Transverse colon (tissue), 4 donors: ENCODE measurements at regions not wholly inside any gene's neighbourhood (a gene's known extent, or its start where the extent isn't known, plus 50 kb on each side); places are given as distances from the start of the nearest gene placed in this dataset.
A peak's percentile ranks its signal among the peaks of the same experiment; 100 is the strongest.

ENCODE experiments used
- DNase-seq: peaks from one replicate; pipeline ENCODE4 v3.0.0-alpha.2; 2019
- H3K27ac ChIP-seq, 4 donors: fragments of 200-600 bp; sonication (generic); 2 replicates each; pipeline ENCODE4 v1.5.1; 2016 to 2018; ENCODE audit warnings: inconsistent platforms in 4 of 4
- H3K27me3 ChIP-seq: fragments of 200-600 bp; sonication (generic); 2 replicates; pipeline ENCODE4 v1.5.1; 2017; ENCODE audit warnings: inconsistent platforms
- H3K36me3 ChIP-seq, 4 donors: fragments of 200-600 bp; sonication (generic); 2 replicates each; pipeline ENCODE4 v1.5.1; 2017 to 2019; ENCODE audit warnings: inconsistent platforms in 4 of 4
- H3K4me1 ChIP-seq, 4 donors: fragments of 200-600 bp; sonication (generic); 2 replicates each; pipeline ENCODE4 v1.5.1; 2017 to 2020; ENCODE audit warnings: inconsistent platforms in 4 of 4
- H3K4me3 ChIP-seq, 4 donors: fragments of 200-600 bp; sonication (generic); 1 replicate in 1 of 4; 2 replicates in 3 of 4; pipeline versions ENCODE4 v1.5.1 to v1.6.1; 2017 to 2019; ENCODE audit warnings: inconsistent platforms in 4 of 4
- H3K9me3 ChIP-seq, 2 donors: fragments of 200-600 bp; sonication (generic); 2 replicates each; pipeline ENCODE4 v1.5.1; 2017 to 2019; ENCODE audit warnings: inconsistent platforms in 2 of 2
- CTCF ChIP-seq, 5 experiments: fragments of 200-600 bp in 3 of 5; fragments of 450-650 bp in 2 of 5; sonication (generic) in 3 of 5; IDR thresholded peaks; 1 replicate in 2 of 5; 2 replicates in 3 of 5; pipeline ENCODE4 v1.5.1; 2016 to 2017; ENCODE audit warnings: antibody characterized with exemption in 5 of 5, inconsistent platforms in 3 of 5, mild to moderate bottlenecking in 2 of 5, moderate library complexity in 1 of 5
- EP300 ChIP-seq: sonication (generic); formaldehyde crosslinking; IDR thresholded peaks from one replicate; pipeline ENCODE4 v1.6.1; 2017; ENCODE audit warnings: antibody characterized with exemption, low read depth
- POLR2A ChIP-seq: fragments of 450-650 bp; IDR thresholded peaks from one replicate; pipeline ENCODE4 v1.6.1; 2016; ENCODE audit warnings: antibody characterized with exemption, mild to moderate bottlenecking, moderate library complexity
- POLR2AphosphoS5 ChIP-seq, 3 donors: sonication (generic); formaldehyde crosslinking; IDR thresholded peaks; one replicate each; pipeline ENCODE4 v1.6.1; 2016; ENCODE audit warnings: antibody characterized with exemption in 3 of 3
- WGBS, 2 donors: methylation state at CpG; one replicate each; pipeline ENCODE4 v1.1.5; 2018; ENCODE audit warnings: low coverage in 1 of 2; 5-methylcytosine and 5-hydroxymethylcytosine counted together
- in situ Hi-C, 4 donors: fragments of 200-750 bp; cut with MboI; loops; one replicate each; pipeline versions ENCODE4 v1.15.0 to v1.15.1; 2017; ENCODE audit warnings: low sequenced_read_pairs in 3 of 4, low pct_ligation_motif_present in 1 of 4, low pct_unique_long_range_greater_than_20kb in 1 of 4
- intact Hi-C: fragments of 100-400 bp; cut with DNase I; formaldehyde crosslinking; loops from one replicate; pipeline ENCODE4 v1.15.1; 2023; ENCODE audit warnings: low total_unique reads

GRCh38 chr2:18123577-18123976 lies 245.1 kb downstream of the KCNS3 start:
- no peak for DNase-seq
- Histone ChIP-seq H3K36me3 (no peaks in the 10 kb centered on the region), H3K4me3 (no peak overlapping the region), H3K4me1 (no peaks in the 10 kb centered on the region), H3K27ac (no peak overlapping the region), H3K27me3 (no peaks in the 10 kb centered on the region), H3K9me3 (no peaks in the 10 kb centered on the region)
- intact Hi-C loops = no loop called here
- TF ChIP-seq POLR2AphosphoS5 (IDR thresholded peaks at IDR 0.05) (no peak), EP300 (no peak), CTCF (IDR thresholded peaks at IDR 0.05) (no peak), POLR2A (no peak)
- in situ Hi-C loops = no loop called here
- 49 to 83% methylated on average over 3 of the region's 3 CpGs for WGBS, 2 donors

DNA sequence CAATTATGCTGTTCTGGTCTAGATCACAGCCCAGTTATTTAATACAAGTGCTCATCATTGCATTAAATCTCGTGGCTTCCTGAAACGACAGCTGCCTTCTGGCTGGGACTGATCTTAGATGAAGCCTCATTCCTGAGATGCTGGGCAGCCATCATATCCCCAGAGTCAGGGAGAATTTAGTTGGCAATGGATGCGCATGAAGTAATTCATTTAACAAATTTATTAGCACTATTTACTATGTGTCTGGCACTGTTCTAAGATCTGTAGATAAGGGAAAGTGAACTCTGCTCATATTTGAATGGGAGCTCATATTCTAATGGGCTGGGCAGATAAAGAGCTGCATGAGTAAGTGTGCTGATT lies 244.7 kb downstream of the KCNS3 start:
- Histone ChIP-seq H3K27me3 (no peaks in the 10 kb centered on the region), H3K4me3 (no peak overlapping the region), H3K27ac (no peak overlapping the region), H3K9me3 (no peaks in the 10 kb centered on the region), H3K4me1 (no peaks in the 10 kb centered on the region), H3K36me3 (no peaks in the 10 kb centered on the region)
- intact Hi-C loops (no loop called here), in situ Hi-C loops (no loop called here)
- no peak for TF ChIP-seq POLR2A
- no peak for TF ChIP-seq EP300
- TF ChIP-seq POLR2AphosphoS5 (IDR thresholded peaks at IDR 0.05) = no peak
- no peak for TF ChIP-seq CTCF (IDR thresholded peaks at IDR 0.05)
- 34 to 57% methylated on average over 3 of the region's 3 CpGs for WGBS, 2 donors
- no peak for DNase-seq

DNA sequence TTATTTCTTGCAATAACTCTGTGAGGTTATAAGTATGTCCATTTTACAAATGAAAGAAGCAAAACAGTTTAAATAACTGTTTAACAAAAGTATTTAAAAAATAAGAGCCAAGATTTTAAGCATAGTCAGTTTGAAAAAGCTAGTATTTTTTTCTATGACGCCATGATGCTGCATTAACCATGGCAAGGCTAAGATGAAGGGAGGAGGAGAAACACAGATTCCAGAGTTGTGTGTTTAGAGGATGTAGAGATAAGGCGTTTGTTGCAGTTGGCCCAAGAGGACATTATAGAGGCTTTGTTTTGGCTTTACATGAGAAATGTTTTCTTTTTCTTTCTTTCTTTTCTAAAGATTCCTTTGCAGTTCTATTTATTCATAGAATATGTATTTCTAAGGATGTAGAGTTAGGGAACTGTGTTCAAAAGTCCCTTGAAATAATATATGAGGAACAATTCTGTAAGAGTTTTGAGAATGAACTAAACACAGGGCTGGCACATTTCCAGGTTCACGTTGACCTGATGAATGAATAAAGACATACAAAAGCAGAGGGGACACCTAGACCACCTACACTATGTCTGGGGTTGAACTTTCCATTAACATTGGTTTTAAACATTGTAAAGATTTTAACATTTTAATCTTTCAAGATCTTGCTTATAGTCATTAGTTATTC lies 244.2 kb downstream of the KCNS3 start:
- Histone ChIP-seq H3K9me3 (no peaks in the 10 kb centered on the region), H3K4me3 (no peak overlapping the region), H3K4me1 (no peaks in the 10 kb centered on the region), H3K36me3 (no peaks in the 10 kb centered on the region), H3K27ac (no peak overlapping the region), H3K27me3 (no peaks in the 10 kb centered on the region)
- intact Hi-C loops = no loop called here
- in situ Hi-C loops = no loop called here
- no peak for TF ChIP-seq POLR2AphosphoS5 (IDR thresholded peaks at IDR 0.05)
- no peak for TF ChIP-seq EP300
- no peak for TF ChIP-seq CTCF (IDR thresholded peaks at IDR 0.05)
- no peak for TF ChIP-seq POLR2A
- no peak for DNase-seq
- 39 to 41% methylated on average over 3 of the region's 3 CpGs for WGBS, 2 donors

DNA sequence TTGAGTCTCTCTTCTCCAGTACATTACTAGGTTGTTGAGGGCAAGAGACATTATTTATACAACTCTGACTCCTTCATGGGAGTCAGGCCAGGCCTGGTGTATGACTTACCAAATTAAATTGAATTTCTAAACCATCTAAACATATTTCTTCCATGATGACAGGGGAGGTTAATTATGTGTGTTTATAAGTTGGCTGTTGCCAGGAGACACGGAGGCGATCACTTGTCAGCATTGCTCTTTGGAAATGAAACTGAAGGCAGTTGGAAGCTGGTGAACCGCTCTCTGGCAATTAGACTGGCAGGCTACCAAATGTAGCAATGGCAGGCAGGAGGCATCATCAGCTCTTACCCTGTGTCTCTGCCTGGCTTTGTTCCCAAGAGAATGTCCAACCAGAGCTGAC lies 241.4 kb downstream of the KCNS3 start:
- no peaks in the 10 kb centered on the region for H3K9me3 ChIP-seq
- no peaks in the 10 kb centered on the region for H3K36me3 ChIP-seq
- no peaks in the 10 kb centered on the region for H3K27me3 ChIP-seq
- peak overlapping the region in 2 of 4 donors; percentile 22 to 52 for H3K27ac ChIP-seq
- no peak overlapping the region for H3K4me3 ChIP-seq
- no peaks in the 10 kb centered on the region for H3K4me1 ChIP-seq
- intact Hi-C loops (no loop called here), in situ Hi-C loops (no loop called here)
- no peak for DNase-seq
- WGBS, 2 donors = 33 to 50% methylated on average over 2 to 3 of the region's 3 CpGs
- no peak for TF ChIP-seq EP300
- TF ChIP-seq POLR2AphosphoS5 (IDR thresholded peaks at IDR 0.05) = peak in 1 of 3 donors; percentile 24

GRCh38 chr2:18118703-18119102 lies 240.2 kb downstream of the KCNS3 start:
- WGBS, 2 donors = 48 to 56% methylated on average over 4 to 5 of the region's 5 CpGs

More at GRCh38 chr2:18118703-18119102, 240.2 kb downstream of the KCNS3 start:
- no peaks in the 10 kb centered on the region for H3K4me1 ChIP-seq
- no peak for DNase-seq
- H3K36me3 ChIP-seq = no peaks in the 10 kb centered on the region
- TF ChIP-seq POLR2A = no peak
- no peak for TF ChIP-seq CTCF (IDR thresholded peaks at IDR 0.05)
- no peak for TF ChIP-seq EP300
- no peak for TF ChIP-seq POLR2AphosphoS5 (IDR thresholded peaks at IDR 0.05)
- in situ Hi-C loops (no loop called here), intact Hi-C loops (no loop called here)
- peak overlapping the region in 1 of 4 donors; percentile 22 for H3K27ac ChIP-seq
- H3K4me3 ChIP-seq = no peak overlapping the region
- H3K27me3 ChIP-seq = no peaks in the 10 kb centered on the region
- no peaks in the 10 kb centered on the region for H3K9me3 ChIP-seq
